ENCODE measurements at regions not wholly inside any gene's neighbourhood (a gene's known extent, or its start where the extent isn't known, plus 50 kb on each side); places are given as distances from the start of the nearest gene placed in this dataset.

DNA sequence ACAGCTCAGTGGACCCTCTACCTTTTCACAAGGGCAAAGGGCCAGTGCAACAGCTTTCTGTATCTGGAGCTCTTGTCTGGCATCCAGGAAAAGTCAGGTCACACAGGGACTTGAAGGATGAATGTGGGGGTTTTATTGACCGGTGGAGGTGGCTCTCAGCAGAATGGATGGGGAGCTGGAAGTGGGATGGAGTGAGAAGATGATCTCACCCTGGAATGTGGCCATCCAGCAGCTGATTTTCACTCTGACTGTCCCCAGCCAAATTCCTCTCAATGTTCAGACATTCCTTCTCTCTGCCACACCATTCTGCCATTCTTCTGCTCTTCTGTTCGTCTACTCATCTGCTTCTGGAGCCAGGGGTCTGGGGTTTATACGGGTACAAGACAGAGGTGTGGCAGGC, 1119.9 kb downstream of the TAF11L14 start:
- no peak overlapping the region for H3K4me3 ChIP-seq (ENCODE audit: low read depth, low read length)
- TF ChIP-seq, protein P1, sequence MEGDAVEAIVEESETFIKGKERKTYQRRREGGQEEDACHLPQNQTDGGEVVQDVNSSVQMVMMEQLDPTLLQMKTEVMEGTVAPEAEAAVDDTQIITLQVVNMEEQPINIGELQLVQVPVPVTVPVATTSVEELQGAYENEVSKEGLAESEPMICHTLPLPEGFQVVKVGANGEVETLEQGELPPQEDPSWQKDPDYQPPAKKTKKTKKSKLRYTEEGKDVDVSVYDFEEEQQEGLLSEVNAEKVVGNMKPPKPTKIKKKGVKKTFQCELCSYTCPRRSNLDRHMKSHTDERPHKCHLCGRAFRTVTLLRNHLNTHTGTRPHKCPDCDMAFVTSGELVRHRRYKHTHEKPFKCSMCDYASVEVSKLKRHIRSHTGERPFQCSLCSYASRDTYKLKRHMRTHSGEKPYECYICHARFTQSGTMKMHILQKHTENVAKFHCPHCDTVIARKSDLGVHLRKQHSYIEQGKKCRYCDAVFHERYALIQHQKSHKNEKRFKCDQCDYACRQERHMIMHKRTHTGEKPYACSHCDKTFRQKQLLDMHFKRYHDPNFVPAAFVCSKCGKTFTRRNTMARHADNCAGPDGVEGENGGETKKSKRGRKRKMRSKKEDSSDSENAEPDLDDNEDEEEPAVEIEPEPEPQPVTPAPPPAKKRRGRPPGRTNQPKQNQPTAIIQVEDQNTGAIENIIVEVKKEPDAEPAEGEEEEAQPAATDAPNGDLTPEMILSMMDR (IDR thresholded peaks at IDR 0.05; ENCODE audit: insufficient read depth, low read length, poor library complexity, severe bottlenecking): no peak
- H3K36me3 ChIP-seq (ENCODE audit: control insufficient read depth, insufficient read depth, low read length): no peaks in the 10 kb centered on the region
- DNase-seq (ENCODE audit: low read depth): no peak
- no peaks in the 10 kb centered on the region for H3K27me3 ChIP-seq (ENCODE audit: control insufficient read depth, insufficient read depth, low read length)

GRCh38 chr5:18761801-18762200, 1127.5 kb downstream of the TAF11L14 start:
- Histone ChIP-seq H3K27me3 (ENCODE audit: control insufficient read depth, insufficient read depth, low read length) (no peaks in the 10 kb centered on the region), H3K36me3 (ENCODE audit: control insufficient read depth, insufficient read depth, low read length) (no peaks in the 10 kb centered on the region), H3K4me3 (ENCODE audit: low read depth, low read length) (no peak overlapping the region)
- TF ChIP-seq, protein P1 (IDR thresholded peaks at IDR 0.05; ENCODE audit: insufficient read depth, low read length, poor library complexity, severe bottlenecking): no peak
- DNase-seq (ENCODE audit: low read depth): no peak

DNA sequence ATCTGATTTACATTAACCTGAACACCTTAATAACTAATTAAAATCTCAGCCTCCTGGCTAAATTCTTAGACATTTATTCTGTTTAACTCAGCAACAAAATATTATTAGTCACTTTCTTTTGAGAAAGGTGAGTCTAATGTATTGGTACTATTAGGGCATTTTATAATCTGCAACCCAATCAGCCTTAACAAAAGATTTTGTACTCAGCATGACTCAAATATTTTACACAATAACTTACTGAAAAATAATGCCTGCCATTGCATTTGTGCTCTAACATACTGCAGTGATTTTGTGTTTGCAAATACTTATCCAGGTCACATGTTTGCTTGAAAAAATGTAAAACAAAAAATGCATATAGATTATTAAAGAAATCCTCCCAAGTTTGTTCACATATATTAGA, 1129.9 kb downstream of the TAF11L14 start:
- Histone ChIP-seq H3K27me3 (ENCODE audit: control insufficient read depth, insufficient read depth, low read length) (no peaks in the 10 kb centered on the region), H3K4me3 (ENCODE audit: low read depth, low read length) (no peak overlapping the region), H3K36me3 (ENCODE audit: control insufficient read depth, insufficient read depth, low read length) (no peaks in the 10 kb centered on the region)
- DNase-seq (ENCODE audit: low read depth): no peak
- TF ChIP-seq, protein P1 (IDR thresholded peaks at IDR 0.05; ENCODE audit: insufficient read depth, low read length, poor library complexity, severe bottlenecking): no peak

- TF ChIP-seq, protein P1 (IDR thresholded peaks at IDR 0.05; ENCODE audit: insufficient read depth, low read length, poor library complexity, severe bottlenecking): no peak
- Histone ChIP-seq H3K27me3 (ENCODE audit: control insufficient read depth, insufficient read depth, low read length) (no peaks in the 10 kb centered on the region), H3K36me3 (ENCODE audit: control insufficient read depth, insufficient read depth, low read length) (no peaks in the 10 kb centered on the region), H3K4me3 (ENCODE audit: low read depth, low read length) (no peak overlapping the region)
- no peak for DNase-seq (ENCODE audit: low read depth)
These were observed 1131.0 kb downstream of the TAF11L14 start for GRCh38 chr5:18765304-18765703.

GRCh38 chr5:18771097-18771610, 1136.9 kb downstream of the TAF11L14 start:
- H3K36me3 ChIP-seq (ENCODE audit: control insufficient read depth, insufficient read depth, low read length): no peaks in the 10 kb centered on the region
- TF ChIP-seq, protein P1 (IDR thresholded peaks at IDR 0.05; ENCODE audit: insufficient read depth, low read length, poor library complexity, severe bottlenecking): no peak
- H3K4me3 ChIP-seq (ENCODE audit: low read depth, low read length): no peak overlapping the region
- H3K27me3 ChIP-seq (ENCODE audit: control insufficient read depth, insufficient read depth, low read length): no peaks in the 10 kb centered on the region
- no peak for DNase-seq (ENCODE audit: low read depth)

- peak; percentile 29 for DNase-seq (ENCODE audit: low read depth)
- Histone ChIP-seq H3K4me3 (ENCODE audit: low read depth, low read length) (no peak overlapping the region), H3K27me3 (ENCODE audit: control insufficient read depth, insufficient read depth, low read length) (no peaks in the 10 kb centered on the region), H3K36me3 (ENCODE audit: control insufficient read depth, insufficient read depth, low read length) (no peaks in the 10 kb centered on the region)
- TF ChIP-seq, protein P1 (IDR thresholded peaks at IDR 0.05; ENCODE audit: insufficient read depth, low read length, poor library complexity, severe bottlenecking): peak; percentile 67
These were observed 1138.2 kb downstream of the TAF11L14 start for GRCh38 chr5:18772475-18772874.

Data from kidney epithelial cell (primary cell).